ENCODE measurements at regions not wholly inside any gene's neighbourhood (a gene's known extent, or its start where the extent isn't known, plus 50 kb on each side); places are given as distances from the start of the nearest gene placed in this dataset.

- TF ChIP-seq, protein P1, sequence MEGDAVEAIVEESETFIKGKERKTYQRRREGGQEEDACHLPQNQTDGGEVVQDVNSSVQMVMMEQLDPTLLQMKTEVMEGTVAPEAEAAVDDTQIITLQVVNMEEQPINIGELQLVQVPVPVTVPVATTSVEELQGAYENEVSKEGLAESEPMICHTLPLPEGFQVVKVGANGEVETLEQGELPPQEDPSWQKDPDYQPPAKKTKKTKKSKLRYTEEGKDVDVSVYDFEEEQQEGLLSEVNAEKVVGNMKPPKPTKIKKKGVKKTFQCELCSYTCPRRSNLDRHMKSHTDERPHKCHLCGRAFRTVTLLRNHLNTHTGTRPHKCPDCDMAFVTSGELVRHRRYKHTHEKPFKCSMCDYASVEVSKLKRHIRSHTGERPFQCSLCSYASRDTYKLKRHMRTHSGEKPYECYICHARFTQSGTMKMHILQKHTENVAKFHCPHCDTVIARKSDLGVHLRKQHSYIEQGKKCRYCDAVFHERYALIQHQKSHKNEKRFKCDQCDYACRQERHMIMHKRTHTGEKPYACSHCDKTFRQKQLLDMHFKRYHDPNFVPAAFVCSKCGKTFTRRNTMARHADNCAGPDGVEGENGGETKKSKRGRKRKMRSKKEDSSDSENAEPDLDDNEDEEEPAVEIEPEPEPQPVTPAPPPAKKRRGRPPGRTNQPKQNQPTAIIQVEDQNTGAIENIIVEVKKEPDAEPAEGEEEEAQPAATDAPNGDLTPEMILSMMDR (IDR thresholded peaks at IDR 0.05) = no peak
- no peak for TF ChIP-seq POLR2A (IDR thresholded peaks at IDR 0.05)
These were observed 72.4 kb downstream of the NHLRC3 start for GRCh38 chr13:39110518-39111097.

Data from Peyer's patch (tissue), 4 donors.